ENCODE measurements at regions not wholly inside any gene's neighbourhood (a gene's known extent, or its start where the extent isn't known, plus 50 kb on each side); places are given as distances from the start of the nearest gene placed in this dataset.

DNA sequence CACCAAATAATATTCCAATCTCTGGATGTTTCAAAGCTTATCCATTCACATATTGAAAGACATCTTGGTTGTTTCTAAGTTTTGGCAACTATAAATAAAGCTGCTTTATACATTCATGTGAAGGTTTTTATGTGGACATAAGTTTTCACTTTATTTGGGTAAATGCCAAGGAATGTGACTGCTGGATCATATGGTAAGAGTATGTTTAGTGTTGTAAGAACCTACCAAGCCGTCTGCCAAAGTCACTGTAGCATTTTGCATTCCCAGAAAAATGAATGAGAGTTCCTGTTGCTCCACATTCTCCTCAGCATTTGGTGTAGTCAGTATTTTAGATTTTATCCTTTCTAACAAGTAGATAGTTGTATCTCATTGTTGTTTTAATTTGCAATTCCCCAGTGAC lies 1047.7 kb downstream of the C4orf33 start:
- Histone ChIP-seq H3K4me1 (no peaks in the 10 kb centered on the region), H3K36me3 (no peaks in the 10 kb centered on the region), H3K9me3 (no peaks in the 10 kb centered on the region), H3K4me3 (no peak overlapping the region), H3K27ac (no peak overlapping the region), H3K27me3 (no peaks in the 10 kb centered on the region)
- 32 to 45% methylated on average over 1 of the region's 1 CpG for WGBS, 2 donors
- TF ChIP-seq POLR2A (IDR thresholded peaks at IDR 0.05), result no peak
- TF ChIP-seq CTCF (IDR thresholded peaks at IDR 0.05), result no peak
- intact Hi-C loops (cut with DNase I), result no loop called here
- no peak for DNase-seq

DNA sequence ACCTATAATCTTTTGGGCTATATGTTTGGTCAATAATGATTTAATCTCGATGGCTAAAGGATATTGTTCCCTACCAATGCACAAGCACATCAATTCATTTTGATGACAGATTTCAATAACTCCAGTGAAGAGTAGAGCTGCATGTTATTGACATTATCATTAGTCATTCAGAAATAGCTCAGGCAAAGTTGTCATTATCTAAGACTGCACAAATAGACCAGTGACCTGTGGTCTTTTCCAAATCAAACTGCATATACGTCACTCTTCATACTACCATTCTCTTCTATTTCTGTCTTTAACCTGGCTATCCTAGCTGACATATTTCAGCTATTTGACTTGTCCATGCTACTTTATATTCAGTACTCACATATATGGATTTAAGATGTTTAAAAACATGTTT lies 1050.8 kb downstream of the C4orf33 start:
- TF ChIP-seq POLR2A (IDR thresholded peaks at IDR 0.05), result no peak
- no peak for TF ChIP-seq CTCF (IDR thresholded peaks at IDR 0.05)
- WGBS, 2 donors, result 62 to 65% methylated on average over 2 of the region's 2 CpGs
- Histone ChIP-seq H3K4me1 (no peaks in the 10 kb centered on the region), H3K36me3 (no peaks in the 10 kb centered on the region), H3K27ac (no peak overlapping the region), H3K4me3 (no peak overlapping the region), H3K9me3 (no peaks in the 10 kb centered on the region), H3K27me3 (no peaks in the 10 kb centered on the region)
- intact Hi-C loops (cut with DNase I), result no loop called here
- DNase-seq, result no peak

- no peaks in the 10 kb centered on the region for H3K27me3 ChIP-seq
- no peak for TF ChIP-seq POLR2A (IDR thresholded peaks at IDR 0.05)
- TF ChIP-seq CTCF (IDR thresholded peaks at IDR 0.05), result no peak
- no peak for DNase-seq
- no peak overlapping the region for H3K4me3 ChIP-seq
- no peaks in the 10 kb centered on the region for H3K36me3 ChIP-seq
- intact Hi-C loops (cut with DNase I), result no loop called here
- H3K27ac ChIP-seq, result no peak overlapping the region
- no peaks in the 10 kb centered on the region for H3K9me3 ChIP-seq
- WGBS, 2 donors, result 80 to 86% methylated on average over 2 of the region's 2 CpGs
- H3K4me1 ChIP-seq, result no peaks in the 10 kb centered on the region
Measured at GRCh38 chr4:130147641-130148040, 1051.7 kb downstream of the C4orf33 start.

DNA sequence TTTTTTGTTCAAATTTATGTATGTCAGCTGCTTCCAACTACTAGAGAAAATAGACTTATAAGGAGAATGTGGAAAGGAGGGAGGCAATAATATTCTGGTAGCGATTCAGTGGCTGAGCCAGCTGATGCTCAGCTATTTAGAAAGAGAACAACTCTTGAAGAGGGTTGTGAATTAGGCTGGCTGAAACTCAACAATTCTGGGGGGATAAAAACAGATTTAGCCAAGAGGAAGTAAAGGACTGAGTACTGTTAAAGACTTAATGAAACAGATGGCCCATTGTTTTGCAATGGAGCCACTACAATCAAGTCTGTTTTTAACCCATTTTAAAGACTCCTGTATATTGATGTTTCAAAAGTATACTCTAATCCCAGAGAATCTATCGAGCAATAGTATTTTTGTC lies 1058.9 kb downstream of the C4orf33 start:
- Histone ChIP-seq H3K4me3 (no peak overlapping the region), H3K36me3 (no peaks in the 10 kb centered on the region), H3K9me3 (no peaks in the 10 kb centered on the region), H3K27ac (no peak overlapping the region), H3K4me1 (no peaks in the 10 kb centered on the region), H3K27me3 (no peaks in the 10 kb centered on the region)
- intact Hi-C loops (cut with DNase I), result no loop called here
- no peak for DNase-seq
- 52 to 62% methylated on average over 2 of the region's 2 CpGs for WGBS, 2 donors
- TF ChIP-seq POLR2A (IDR thresholded peaks at IDR 0.05) (no peak), CTCF (IDR thresholded peaks at IDR 0.05) (no peak)

- H3K27ac ChIP-seq, result no peak overlapping the region
- 81 to 91% methylated on average over 1 of the region's 1 CpG for WGBS, 2 donors
- H3K9me3 ChIP-seq, result no peaks in the 10 kb centered on the region
- TF ChIP-seq CTCF (IDR thresholded peaks at IDR 0.05) (no peak), POLR2A (IDR thresholded peaks at IDR 0.05) (no peak)
- H3K4me1 ChIP-seq, result no peaks in the 10 kb centered on the region
- H3K36me3 ChIP-seq, result no peaks in the 10 kb centered on the region
- no peak overlapping the region for H3K4me3 ChIP-seq
- no peaks in the 10 kb centered on the region for H3K27me3 ChIP-seq
- intact Hi-C loops (cut with DNase I), result no loop called here
- no peak for DNase-seq
Measured at GRCh38 chr4:130163701-130164100, 1067.7 kb downstream of the C4orf33 start.
